ENCODE measurements at regions not wholly inside any gene's neighbourhood (a gene's known extent, or its start where the extent isn't known, plus 50 kb on each side); places are given as distances from the start of the nearest gene placed in this dataset.
A peak's percentile ranks its signal among the peaks of the same experiment; 100 is the strongest.

- no peaks in the 10 kb centered on the region for H3K9me3 ChIP-seq (ENCODE audit: control insufficient read depth, low read depth, low read length)
- no peak overlapping the region for H3K4me3 ChIP-seq (ENCODE audit: control insufficient read depth in 2 of 3, extremely low read depth in 1 of 3, insufficient read depth in 2 of 3, low read depth in 1 of 3, low read length in 3 of 3)
- peak overlapping the region; percentile 100 for H3K27ac ChIP-seq (ENCODE audit: control insufficient read depth, insufficient read depth, low read length)
- H3K9me1 ChIP-seq (ENCODE audit: control insufficient read depth, extremely low read depth, insufficient read depth, low read length), result no peaks in the 10 kb centered on the region
- H3K9ac ChIP-seq (ENCODE audit: control insufficient read depth, extremely low read depth, insufficient read depth, low read length), result peak overlapping the region; percentile 91
- peak overlapping the region; percentile 82 for H3K4me2 ChIP-seq (ENCODE audit: control insufficient read depth, extremely low read depth, insufficient read depth, low read depth, low read length)
- H3K36me3 ChIP-seq (ENCODE audit: control insufficient read depth in 2 of 2, extremely low read depth in 1 of 2, insufficient read depth in 2 of 2, low read length in 2 of 2), result no peaks in the 10 kb centered on the region
- H3K79me2 ChIP-seq (ENCODE audit: control insufficient read depth, insufficient read depth, low read length), result no peaks in the 10 kb centered on the region
- H3K27me3 ChIP-seq (ENCODE audit: control insufficient read depth, extremely low read depth, insufficient read depth, low read length), result no peaks in the 10 kb centered on the region
- H2AFZ ChIP-seq (ENCODE audit: control insufficient read depth, low read length), result no peak overlapping the region
- TF ChIP-seq CTCF (optimal IDR thresholded peaks at IDR 0.05 in 1 of 3, IDR thresholded peaks at IDR 0.05 in 1 of 3, conservative IDR thresholded peaks at IDR 0.05 in 1 of 3; ENCODE audit: extremely low read depth in 1 of 3, insufficient read depth in 2 of 3, low read length in 3 of 3), result no peak
- TF ChIP-seq EZH2 (IDR thresholded peaks at IDR 0.05; ENCODE audit: low read length), result no peak
- no peaks in the 10 kb centered on the region for H4K20me1 ChIP-seq (ENCODE audit: control insufficient read depth, extremely low read depth, insufficient read depth, low read length)
- FAIRE-seq (no peak), DNase-seq (ENCODE audit: low read depth, low spot score) (peak; percentile 70)
- dilution Hi-C loops (cut with MboI; ENCODE audit: extremely low pct_ligation_motif_present, low sequenced_read_pairs), result no loop called here
- H3K4me1 ChIP-seq (ENCODE audit: control insufficient read depth, extremely low read depth, insufficient read depth, low read length), result peaks cover 39% of the 10 kb centered on the region
Measured at GRCh38 chr2:43131890-43132682, 94.3 kb downstream of the ZFP36L2 start.

GRCh38 chr2:43131051-43131889 is 95.1 kb downstream of the ZFP36L2 start:
- H4K20me1 ChIP-seq (ENCODE audit: control insufficient read depth, extremely low read depth, insufficient read depth, low read length), result no peaks in the 10 kb centered on the region
- DNase-seq (ENCODE audit: low read depth, low spot score), result peak; percentile 98
- peak overlapping the region; percentile 82 for H3K4me2 ChIP-seq (ENCODE audit: control insufficient read depth, extremely low read depth, insufficient read depth, low read depth, low read length)
- peak overlapping the region; percentile 100 for H3K27ac ChIP-seq (ENCODE audit: control insufficient read depth, insufficient read depth, low read length)
- no peaks in the 10 kb centered on the region for H3K9me1 ChIP-seq (ENCODE audit: control insufficient read depth, extremely low read depth, insufficient read depth, low read length)
- H3K4me3 ChIP-seq (ENCODE audit: control insufficient read depth in 2 of 3, extremely low read depth in 1 of 3, insufficient read depth in 2 of 3, low read depth in 1 of 3, low read length in 3 of 3), result peak overlapping the region in 2 of 3 experiments; percentile 42 to 45
- TF ChIP-seq EZH2 (IDR thresholded peaks at IDR 0.05; ENCODE audit: low read length) (no peak), CTCF (optimal IDR thresholded peaks at IDR 0.05 in 1 of 3, IDR thresholded peaks at IDR 0.05 in 1 of 3, conservative IDR thresholded peaks at IDR 0.05 in 1 of 3; ENCODE audit: extremely low read depth in 1 of 3, insufficient read depth in 2 of 3, low read length in 3 of 3) (peak in 2 of 3 experiments; percentile 35 to 55)
- no peaks in the 10 kb centered on the region for H3K36me3 ChIP-seq (ENCODE audit: control insufficient read depth in 2 of 2, extremely low read depth in 1 of 2, insufficient read depth in 2 of 2, low read length in 2 of 2)
- no peaks in the 10 kb centered on the region for H3K9me3 ChIP-seq (ENCODE audit: control insufficient read depth, low read depth, low read length)
- no peaks in the 10 kb centered on the region for H3K79me2 ChIP-seq (ENCODE audit: control insufficient read depth, insufficient read depth, low read length)
- H3K27me3 ChIP-seq (ENCODE audit: control insufficient read depth, extremely low read depth, insufficient read depth, low read length), result no peaks in the 10 kb centered on the region
- peak; percentile 93 for FAIRE-seq
- dilution Hi-C loops (cut with MboI; ENCODE audit: extremely low pct_ligation_motif_present, low sequenced_read_pairs), result no loop called here
- peak overlapping the region; percentile 81 for H2AFZ ChIP-seq (ENCODE audit: control insufficient read depth, low read length)
- H3K9ac ChIP-seq (ENCODE audit: control insufficient read depth, extremely low read depth, insufficient read depth, low read length), result peak overlapping the region; percentile 91
- H3K4me1 ChIP-seq (ENCODE audit: control insufficient read depth, extremely low read depth, insufficient read depth, low read length), result peaks cover 42% of the 10 kb centered on the region

Measured in keratinocyte (primary cell).